Activated gamma-delta T cell treated with anti-CD3 and anti-CD28 coated beads, Interleukin-2, amount 50 U/mL, for 16 hours (primary cell): ENCODE measurements at regions not wholly inside any gene's neighbourhood (a gene's known extent, or its start where the extent isn't known, plus 50 kb on each side); places are given as distances from the start of the nearest gene placed in this dataset.

Experiments
- DNase-seq: peaks from one replicate; pipeline ENCODE4 v3.0.0-alpha.2; 2020; ENCODE audit warnings: low read depth

DNA sequence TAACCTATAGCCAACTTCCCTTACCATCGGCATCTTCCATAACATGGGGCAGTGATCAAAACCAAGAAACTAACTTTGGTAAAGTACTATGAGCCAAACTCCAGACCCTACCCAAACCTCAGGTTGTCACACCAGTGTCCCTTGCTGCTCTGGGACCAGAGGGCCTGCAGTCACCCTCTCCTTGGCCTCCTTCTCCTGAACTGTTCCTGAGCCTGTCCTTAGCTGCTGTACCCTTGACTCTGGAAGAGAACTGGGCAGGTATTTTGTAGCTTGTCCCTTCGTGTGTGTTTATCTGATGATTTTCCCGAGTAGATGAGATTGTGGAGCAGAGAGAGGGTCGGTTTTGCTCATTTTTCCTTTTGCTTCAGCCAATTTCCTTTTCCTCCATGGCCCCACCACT lies 240.4 kb downstream of the SYK start:
- DNase-seq, result no peak

DNA sequence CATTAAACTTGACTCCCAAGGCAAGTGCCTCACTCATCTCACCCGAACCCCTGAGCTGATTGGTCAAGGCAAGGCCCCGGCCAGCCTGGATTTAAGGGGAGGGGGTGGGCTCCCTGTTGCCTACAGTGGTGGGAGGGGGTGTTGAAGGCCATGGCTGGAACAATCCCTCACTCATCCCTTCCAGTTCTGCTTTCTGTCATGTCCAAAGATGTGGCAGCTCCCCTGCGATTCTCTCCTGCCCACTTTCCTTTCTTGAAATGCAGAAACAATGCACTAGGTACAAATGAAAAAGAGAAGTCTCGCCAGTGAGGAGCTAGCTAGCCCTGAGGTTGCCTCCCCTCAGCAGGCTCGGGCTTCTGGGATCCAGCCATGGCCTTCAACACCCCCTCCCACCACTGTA lies 240.9 kb downstream of the SYK start:
- no peak for DNase-seq

DNA sequence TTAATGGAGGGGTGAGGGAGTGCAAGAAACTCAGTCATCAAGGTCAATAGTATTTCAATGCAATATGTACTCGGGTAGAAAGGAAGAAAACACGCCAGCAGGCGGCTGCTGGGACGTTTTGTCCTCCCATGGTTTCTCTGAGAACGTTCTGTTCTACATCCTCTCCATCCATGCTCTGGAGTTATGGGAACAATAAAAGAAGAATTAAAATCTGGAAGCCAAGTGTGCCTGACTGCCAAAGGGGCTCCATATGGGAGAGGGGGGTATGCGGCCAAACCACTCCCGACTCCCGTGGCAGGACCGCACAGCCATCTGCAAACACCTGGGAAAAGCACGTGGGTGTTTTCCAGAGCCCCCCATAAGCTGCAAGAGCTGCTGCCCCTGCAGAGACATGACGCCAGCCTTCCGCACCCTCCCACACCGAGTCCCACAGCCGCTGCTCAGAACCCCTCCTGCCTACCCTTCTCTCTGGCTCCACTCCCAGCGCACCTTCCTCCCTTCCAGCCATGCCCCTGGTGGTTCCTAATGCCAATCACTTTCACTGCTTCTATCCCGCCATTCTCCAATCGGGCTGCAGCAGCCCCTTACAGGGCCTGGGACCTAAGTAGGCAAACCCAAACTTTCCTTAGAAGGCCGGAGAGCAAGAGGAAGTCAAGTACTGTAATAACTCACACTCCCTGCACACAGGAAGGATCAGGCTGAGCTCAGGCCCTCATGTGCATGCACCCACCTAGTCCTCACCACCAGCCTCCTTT lies 241.6 kb downstream of the SYK start:
- DNase-seq, result no peak

DNA sequence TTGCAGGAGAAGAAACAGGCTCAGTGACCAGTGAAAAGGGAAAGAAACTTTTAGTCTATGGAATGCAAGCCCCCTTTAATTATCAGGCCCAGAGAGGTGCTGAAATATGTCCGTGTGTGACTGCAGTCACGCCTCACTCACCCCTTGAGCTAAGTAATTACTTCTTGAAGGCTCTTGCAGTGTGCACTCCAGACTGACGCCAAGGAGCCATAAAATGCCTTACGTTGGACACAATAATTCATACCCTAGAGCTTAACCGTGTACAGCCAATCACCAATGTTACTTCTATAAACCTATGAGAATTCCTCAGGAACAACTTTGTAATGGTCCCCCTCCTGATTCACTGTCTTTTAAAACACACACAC lies 242.2 kb downstream of the SYK start:
- DNase-seq, result no peak

DNA sequence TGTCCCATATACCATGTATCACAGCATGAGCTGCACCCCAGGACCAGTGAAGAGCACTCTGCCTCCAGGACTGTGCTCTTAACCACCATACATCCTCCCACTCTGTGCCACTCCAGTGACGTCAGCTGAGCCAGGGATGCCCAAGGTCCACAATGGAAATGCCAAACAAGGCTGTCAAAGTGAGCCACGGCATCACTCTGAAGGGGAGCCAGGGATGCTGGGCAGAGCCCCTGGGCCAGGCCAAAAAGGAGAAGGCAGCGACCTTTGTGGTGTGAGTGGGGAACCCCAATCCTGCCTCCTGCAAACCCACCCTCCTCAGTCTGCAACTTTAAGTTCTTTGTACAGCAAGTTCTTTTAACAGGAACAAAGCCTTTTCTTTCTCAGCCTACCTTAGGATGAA lies 242.7 kb downstream of the SYK start:
- DNase-seq, result no peak

DNA sequence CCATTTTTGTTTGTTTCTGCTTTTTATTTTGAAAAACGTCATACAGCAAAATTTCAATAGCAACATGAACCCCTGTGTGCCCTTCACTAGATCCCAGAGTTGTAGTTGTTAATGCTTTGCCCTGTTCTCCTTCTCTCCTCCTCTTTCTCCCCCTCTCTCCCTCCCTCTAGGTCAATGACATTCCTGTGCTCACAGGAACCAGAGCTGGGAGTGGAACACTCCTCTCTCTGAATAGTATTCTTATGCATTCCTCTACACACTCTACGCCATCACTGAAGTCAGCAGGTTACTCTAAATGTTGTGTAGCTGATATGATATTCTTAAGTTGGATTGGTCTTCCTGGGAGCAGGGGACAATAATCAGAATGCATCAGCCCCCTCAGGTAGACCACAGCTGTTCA lies 243.4 kb downstream of the SYK start:
- DNase-seq, result no peak

DNA sequence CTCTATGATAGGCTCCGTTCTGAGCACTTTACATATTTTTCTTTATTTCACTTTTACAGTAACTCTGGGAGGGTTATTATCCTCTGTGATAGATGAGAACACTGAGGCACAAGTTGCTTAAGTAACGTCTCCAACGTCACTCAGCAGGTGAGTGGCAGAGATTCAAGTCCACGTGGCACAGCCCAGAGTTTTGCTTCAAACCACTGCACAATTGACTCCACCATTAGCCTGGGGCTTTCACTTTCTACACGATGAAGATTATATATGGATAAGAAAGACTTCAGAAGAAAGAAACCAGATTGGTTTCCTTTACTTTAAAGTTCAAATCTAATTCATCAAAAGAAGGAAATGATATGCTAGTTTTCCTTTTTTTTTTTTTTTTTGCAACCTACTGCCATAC lies 245.9 kb downstream of the SYK start:
- no peak for DNase-seq

DNA sequence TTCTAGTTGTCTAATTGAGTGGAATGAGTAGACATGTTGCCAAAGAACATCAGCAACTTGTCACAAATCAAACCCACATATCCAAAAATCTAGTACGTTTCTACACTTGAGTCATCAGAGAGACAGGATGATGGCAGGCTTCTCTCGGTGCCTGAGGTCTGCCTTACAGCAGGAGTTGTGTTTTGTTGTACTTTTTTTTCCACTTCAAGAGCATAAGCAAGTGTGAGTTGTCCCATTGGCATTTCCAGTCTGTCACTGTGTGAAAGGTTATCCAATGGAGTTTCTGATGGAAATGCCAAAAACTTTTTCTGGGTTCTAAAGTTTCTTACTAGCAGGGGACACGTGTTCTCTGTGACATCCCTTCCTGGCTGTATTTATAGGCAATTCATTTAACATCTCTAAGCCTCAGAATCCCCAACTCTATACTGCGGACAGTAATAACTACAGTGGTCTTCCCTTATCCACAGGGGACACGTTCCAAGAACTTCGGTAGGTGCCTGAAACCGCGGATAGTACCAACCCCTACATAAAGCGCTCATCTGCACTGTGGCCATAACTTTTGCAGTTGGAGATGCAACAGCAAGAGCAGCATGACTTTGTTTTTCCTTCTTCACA lies 246.5 kb downstream of the SYK start:
- no peak for DNase-seq

DNA sequence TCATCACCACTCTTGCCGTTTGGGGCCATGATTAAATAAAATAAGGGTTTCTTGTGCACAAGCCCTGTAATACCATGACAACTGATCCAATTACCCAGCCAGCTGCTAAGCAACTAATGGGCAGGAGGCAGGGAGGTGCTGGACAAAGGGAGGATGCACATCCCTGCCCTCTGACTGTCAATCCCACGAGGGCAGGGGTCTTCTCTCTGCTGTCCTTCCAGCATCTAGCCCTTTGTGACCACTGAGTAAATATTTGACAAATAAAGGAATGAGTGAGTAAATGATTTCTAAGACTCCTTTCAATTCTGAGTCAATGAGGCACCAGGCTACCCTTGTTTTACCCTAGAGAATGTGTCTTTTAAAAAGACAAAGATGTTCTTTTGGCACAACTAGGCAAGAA lies 247.1 kb downstream of the SYK start:
- no peak for DNase-seq

DNA sequence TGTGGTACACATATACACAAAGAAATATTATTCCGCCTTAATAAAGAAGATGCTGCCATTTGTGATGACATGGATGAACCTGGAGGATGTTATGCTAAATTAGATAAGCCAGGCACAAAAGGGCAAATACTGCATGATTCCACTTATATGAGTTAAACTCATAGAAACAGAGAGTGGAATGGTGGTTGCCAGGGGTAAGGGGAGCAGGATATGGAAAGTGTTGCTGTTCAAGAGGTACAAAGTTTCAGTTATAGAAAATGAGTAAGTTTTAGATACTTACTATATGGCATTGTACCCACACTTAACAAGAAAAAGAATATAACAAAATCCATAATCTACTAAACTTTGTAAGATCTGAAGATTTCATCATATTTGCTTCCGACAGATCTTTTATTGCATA lies 252.2 kb downstream of the SYK start:
- DNase-seq, result no peak

DNA sequence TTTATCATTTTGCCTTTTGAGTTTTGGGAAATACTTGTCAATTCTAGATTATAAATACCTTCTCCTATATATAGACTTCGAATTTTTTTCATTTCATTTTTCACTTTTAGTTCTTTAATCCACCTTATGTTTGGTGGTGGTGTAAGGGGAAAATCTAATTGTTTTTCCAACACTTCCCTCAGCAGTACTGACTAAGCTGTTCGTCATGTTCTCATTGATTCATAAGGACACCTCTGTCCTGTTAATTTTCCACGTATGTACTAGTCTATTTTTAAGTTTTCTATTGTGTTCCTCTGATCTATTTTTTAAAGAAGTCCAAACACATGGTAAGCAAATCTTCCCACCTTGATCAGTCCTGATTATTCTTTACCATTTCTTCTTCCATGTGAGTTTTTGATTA lies 254.2 kb downstream of the SYK start:
- DNase-seq, result no peak

DNA sequence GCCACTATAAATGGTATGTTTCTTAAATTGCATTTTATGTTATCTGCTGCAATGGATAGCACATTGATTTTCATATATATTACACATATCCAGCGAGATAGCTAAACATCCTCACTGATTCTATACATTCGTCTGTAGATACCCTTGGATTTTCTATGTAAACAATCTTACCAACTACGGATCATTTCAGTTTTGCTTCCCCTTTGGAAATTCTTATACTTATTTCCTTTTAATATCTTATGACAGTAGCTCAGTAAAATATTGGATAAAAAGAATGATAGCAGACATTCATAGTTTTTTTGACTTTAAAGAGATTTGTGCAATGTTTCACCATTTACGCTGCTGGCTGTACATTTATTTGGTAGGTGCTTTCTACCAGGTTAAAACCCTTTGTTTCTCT lies 254.9 kb downstream of the SYK start:
- no peak for DNase-seq

DNA sequence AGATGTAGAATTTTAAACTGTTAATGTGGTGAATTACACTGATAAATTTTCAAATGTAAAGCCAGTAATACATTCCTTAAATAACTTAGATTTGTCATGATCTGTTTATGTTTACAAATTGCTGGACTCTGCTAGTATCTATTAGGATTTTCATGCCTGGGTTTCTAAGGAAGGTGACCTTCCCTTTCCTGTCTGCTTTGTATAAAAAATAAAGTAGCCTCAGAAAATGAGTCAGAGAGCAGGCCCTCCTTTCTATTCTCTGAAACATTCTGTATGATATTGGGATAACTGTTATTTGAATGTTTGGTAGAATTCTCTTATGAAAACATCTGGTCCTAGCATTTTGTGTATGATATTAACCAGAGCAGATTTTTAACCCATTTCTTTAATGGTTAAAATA lies 255.3 kb downstream of the SYK start:
- no peak for DNase-seq

DNA sequence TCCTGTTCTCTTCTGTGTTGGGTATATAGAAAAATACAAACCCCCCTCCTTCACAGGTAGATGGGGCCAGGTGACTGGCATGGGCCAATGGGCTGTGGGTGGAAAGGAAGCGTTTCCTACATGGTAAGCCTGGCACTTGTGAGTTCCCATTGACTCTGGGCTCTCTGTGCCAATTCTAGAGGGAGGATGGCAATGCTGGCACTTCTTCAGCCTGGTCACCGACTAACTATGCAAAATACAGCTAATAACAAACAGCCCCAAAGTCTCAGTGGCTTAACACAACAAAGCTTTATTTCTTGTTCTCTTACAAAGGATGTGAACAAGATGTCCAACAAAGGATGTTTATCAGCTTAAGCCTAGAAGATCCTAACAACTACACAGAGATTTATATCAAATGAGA lies 258.1 kb downstream of the SYK start:
- DNase-seq, result no peak

DNA sequence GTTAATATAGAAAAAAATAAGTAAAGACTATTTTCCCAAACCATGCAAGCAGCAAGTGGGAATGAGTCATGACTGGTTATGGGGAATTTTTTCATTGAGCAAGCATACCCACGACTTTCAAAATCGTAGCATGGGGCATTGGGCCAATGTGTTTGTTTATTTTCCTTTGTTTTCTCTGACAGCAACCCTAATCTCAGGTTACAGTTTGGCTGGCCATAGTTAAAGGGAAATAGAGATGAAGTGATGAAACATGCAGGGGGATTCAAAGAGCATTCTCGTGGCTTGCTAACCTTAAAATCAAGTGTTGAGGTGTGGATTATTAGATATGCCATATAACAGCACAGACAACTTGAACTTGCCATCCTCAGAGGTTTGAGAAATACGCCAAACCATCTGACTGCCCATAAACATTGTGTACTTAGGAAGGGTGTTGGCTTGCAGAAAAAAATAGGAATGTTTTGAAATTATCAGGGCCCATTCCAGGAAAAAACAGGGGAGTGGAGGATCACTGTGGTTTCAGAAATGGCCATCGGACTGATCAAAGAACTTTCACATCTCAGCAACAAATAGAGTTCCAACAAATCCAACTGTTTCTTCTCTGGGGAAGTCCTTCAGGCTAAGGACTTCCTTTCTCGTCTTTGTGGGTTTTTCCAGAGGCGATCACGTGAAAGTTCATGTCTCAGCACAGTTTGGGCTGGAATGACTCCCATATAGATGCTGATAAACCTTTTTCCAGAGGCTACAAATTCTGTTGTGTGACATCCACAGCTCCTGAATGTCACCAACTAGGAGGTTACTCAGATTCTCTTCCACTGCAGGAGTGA lies 259.1 kb downstream of the SYK start:
- DNase-seq, result no peak

DNA sequence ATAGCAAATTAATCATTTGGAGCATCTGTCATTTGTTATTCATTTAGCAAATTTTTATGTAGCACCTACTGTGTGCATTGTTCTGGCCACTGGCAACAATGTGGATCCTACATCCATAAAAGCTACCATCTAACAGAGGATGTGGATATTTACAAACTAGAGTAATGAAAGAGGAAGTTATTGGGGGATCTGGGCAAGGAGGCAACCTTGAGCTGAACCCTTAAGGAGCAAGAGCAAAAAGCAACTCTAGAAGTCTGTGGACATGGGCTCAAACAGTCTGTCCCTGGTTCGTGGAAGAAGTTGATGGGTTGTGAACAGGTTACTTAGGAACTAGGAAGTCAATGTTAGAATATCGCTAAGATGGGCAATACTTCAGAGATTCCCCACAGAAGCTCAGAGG lies 259.9 kb downstream of the SYK start:
- DNase-seq, result no peak

DNA sequence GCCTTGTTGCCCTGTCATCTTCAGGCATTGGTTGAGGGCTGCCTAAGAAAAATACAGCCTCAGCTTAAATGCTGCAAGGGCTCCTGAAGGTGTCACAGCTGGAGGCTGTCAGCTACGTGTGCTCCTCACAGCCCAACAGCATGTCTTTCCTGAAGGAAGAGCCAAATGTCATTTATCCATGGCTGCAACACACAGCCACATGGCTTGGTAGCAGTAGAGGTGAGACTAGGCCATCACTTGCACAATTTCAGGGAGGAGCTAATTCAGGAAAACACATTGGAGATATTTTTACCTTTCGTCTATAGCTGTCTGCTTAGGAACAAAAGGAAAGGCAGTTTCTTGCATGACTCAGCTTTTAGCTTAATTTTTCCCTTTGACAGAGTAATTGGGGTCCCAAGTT lies 260.7 kb downstream of the SYK start:
- DNase-seq, result no peak

DNA sequence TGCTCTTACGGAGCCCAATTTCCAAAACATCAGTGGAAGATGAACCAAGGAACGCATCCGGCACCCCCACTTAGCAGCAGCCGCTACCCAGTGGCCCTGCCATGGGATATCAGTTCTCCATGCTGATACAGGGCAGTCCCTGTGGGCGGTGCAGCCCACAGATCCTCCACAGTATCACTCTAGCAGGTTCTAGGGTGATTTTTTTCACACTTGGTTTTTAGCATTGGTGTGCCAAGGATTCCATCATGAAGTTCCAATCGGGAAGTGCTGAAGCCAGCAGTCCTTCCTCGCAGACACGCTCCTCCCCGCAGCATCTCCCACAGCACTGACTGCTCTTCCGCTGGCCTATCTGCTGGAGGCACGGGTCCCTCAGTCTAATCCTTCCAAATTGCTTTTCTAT lies 261.9 kb downstream of the SYK start:
- no peak for DNase-seq

DNA sequence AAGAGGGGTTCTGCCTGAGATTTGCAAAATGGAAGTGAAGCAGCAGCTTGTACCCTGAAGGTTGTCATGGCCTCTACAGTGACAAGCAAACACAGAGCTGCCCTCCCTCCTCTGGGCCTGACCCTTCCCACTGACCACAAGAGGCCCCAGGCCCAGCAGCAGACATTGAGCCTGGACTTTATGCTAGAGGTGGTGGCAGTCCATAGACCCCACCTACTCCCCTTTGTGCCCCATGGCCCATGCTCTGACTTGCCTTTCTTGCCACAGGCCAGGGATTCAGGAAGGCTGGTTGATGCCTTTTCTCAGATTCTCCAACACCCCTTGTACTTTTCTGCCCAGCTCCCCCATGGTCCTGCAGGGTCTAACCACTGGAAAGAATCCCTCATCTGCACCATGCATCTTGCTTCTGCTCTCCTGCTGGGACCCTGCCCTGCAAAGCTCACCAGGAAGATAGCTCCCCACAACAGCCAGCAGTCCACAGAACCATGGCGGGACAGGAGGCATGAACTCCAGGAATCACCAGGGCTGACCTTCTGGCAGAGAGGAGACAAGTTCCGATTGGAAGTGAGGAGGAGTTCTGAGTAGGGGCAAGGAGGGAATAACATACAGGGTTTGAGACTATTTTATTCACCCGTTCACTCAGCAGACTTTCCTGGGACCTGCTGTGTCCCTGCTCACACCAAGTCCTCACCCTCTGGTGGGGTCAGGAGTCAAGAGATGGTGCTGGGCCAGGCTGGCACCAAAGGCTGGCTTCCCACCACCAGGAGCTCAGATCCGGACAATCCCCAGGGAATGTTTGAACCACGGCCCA lies 263.8 kb downstream of the SYK start:
- DNase-seq, result no peak

DNA sequence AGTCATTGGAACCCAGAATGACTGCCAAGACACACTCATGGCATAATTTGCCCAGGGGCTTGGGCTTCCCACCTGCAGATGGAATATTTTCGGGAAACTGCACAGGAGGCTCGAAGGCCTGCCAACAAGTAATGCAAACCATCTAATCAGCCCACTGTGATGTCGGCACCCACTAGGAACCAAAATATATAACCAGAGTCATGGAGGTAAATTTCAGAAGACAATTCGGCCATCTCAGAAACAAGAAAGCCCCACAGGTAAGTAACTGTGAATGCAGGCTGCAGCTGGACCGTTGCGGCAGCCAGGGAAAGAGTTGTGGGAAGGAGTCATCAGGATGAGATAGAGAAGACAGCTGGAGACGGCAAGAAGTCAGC lies 264.4 kb downstream of the SYK start:
- no peak for DNase-seq

DNA sequence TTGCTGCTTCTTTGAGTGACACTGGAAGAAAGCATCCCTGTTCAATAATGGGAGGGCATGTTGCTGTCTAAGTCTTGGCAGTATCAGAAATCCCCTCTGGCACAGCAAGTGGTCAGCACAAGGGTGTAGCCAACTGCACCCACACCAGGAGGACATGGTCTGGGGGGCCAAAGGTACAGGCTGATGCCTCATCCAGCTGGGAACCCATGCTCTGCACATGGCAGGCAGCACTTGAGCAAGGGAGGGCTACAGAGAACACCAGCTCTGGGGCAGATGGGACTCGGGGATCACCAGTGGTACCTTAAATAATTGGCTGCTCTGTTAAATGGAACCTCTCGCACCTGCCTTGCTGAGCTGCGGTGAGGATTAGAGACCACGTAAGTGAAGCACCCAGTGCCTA lies 265.2 kb downstream of the SYK start:
- DNase-seq, result no peak

DNA sequence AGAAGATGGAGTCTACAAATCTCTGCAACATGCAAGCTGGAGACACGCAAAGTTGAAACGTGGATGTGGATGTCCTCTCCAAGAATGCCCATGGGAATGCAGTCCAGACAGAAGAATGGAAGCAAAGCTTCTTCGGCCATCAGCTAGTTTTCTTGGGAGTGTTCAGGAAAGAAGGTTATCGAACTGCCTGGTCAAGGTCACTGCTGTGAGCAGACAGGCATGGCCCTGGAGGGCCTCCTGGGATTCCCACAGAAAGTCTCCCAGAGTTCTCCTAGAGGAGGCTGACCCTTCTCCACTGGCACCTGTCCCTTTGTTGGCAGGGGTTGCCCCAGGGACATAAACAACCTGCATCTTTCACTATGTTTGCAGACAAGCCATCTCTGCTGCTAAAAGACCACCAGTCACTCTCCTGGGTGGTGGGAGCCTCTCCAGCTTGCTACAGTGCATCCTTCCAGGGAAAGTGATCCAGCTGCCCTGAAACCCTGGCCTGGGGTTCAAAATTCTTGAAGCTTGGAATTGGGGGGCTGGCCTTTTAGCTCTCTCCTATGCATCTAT lies 265.8 kb downstream of the SYK start:
- DNase-seq, result no peak
